HG03439 (cell line): ENCODE measurements at regions not wholly inside any gene's neighbourhood (a gene's known extent, or its start where the extent isn't known, plus 50 kb on each side); places are given as distances from the start of the nearest gene placed in this dataset.

ENCODE experiments used
- ATAC-seq: cut with Tn5 transposase; IDR thresholded peaks from one replicate; pipeline ENCODE4 v1.9.1; 2021; ENCODE audit warnings: mild to moderate bottlenecking, moderate library complexity; ENCODE audit not compliant: unreplicated experiment

GRCh38 chr12:107565551-107565950 is 120.0 kb upstream of the PWP1 start:
- no peak for ATAC-seq

- ATAC-seq, result no peak
Observed at GRCh38 chr12:107567876-107568619, 117.6 kb upstream of the PWP1 start.

GRCh38 chr12:107568718-107569117 is 116.9 kb upstream of the PWP1 start:
- ATAC-seq, result no peak

GRCh38 chr12:107570721-107571120 is 114.9 kb upstream of the PWP1 start:
- no peak for ATAC-seq

- no peak for ATAC-seq
Observed at GRCh38 chr12:107571492-107571891, 114.1 kb upstream of the PWP1 start.

GRCh38 chr12:107574691-107575090 is 110.9 kb upstream of the PWP1 start:
- no peak for ATAC-seq

- no peak for ATAC-seq
Observed at GRCh38 chr12:107580750-107581618, 104.6 kb upstream of the PWP1 start.

- ATAC-seq, result no peak
Observed at GRCh38 chr12:107581619-107582015, 104.0 kb upstream of the PWP1 start.

- no peak for ATAC-seq
Observed at GRCh38 chr12:107583551-107583950, 102.0 kb upstream of the PWP1 start.

- no peak for ATAC-seq
Observed at GRCh38 chr12:107584563-107584962, 101.0 kb upstream of the PWP1 start.

- ATAC-seq, result no peak
Observed at GRCh38 chr12:107586256-107586970, 99.2 kb upstream of the PWP1 start.

GRCh38 chr12:107590413-107590812 is 95.2 kb upstream of the PWP1 start:
- ATAC-seq, result no peak

- ATAC-seq, result no peak
Observed at GRCh38 chr12:107590814-107591375, 94.7 kb upstream of the PWP1 start.

GRCh38 chr12:107593713-107594381 is 91.8 kb upstream of the PWP1 start:
- no peak for ATAC-seq

- no peak for ATAC-seq
Observed at GRCh38 chr12:107594995-107595394, 90.6 kb upstream of the PWP1 start.

GRCh38 chr12:107597695-107598410 is 87.7 kb upstream of the PWP1 start:
- no peak for ATAC-seq

GRCh38 chr12:107598906-107599305 is 86.7 kb upstream of the PWP1 start:
- ATAC-seq, result no peak

- no peak for ATAC-seq
Observed at GRCh38 chr12:107600581-107601144, 84.9 kb upstream of the PWP1 start.

GRCh38 chr12:107602446-107602845 is 83.2 kb upstream of the PWP1 start:
- ATAC-seq, result no peak

- ATAC-seq, result no peak
Observed at GRCh38 chr12:107605293-107605692, 80.3 kb upstream of the PWP1 start.
